ENCODE measurements at regions not wholly inside any gene's neighbourhood (a gene's known extent, or its start where the extent isn't known, plus 50 kb on each side); places are given as distances from the start of the nearest gene placed in this dataset.

DNA sequence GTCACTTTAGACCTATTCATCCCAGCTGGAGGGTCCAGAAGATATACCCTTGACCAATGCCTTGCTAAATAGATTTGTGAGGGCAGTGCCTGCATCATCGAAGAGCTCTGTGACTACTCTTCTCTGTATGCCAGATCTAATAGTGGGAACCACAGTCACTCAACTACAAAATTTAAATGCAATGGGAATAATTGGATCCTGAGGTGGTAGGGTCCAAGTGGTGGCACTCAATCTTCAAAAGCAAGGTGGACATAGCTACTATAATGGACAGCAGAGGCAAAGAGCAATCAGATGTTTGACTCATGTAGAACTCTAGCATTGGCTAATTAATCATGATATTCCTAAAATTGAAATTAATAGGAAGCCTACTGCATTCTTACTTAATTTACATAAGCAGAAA lies 554.3 kb upstream of the GRM3 start:
- TF ChIP-seq YY1 (IDR thresholded peaks at IDR 0.05; ENCODE audit: insufficient read depth, insufficient read length) = no peak
- TF ChIP-seq ZNF274 (IDR thresholded peaks at IDR 0.05; ENCODE audit: low read depth, low read length) = no peak
- no peak for TF ChIP-seq SUZ12 (IDR thresholded peaks at IDR 0.05; ENCODE audit: extremely low read depth, insufficient read depth, insufficient read length)
